ENCODE measurements at regions not wholly inside any gene's neighbourhood (a gene's known extent, or its start where the extent isn't known, plus 50 kb on each side); places are given as distances from the start of the nearest gene placed in this dataset.

DNA sequence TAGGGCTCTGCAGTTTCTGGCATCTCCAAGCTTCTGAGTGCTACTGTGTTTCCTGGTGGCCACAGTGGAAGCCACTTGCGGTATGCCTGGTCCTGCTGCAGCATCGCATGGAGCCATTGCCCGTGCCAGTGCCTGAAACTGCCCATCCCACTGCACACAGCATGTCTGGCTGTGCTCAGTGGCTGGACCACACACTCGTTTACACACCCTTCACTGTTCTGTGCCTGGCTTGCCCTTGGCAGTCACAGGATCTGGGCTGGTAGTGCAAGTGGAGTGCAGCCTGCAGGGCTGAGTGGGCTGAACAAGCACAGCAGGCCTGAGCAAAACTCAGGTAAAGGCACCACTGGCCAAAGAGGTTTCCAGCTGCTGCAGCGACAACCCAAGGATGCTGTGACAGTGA, 600.0 kb downstream of the SI start:
- Histone ChIP-seq H3K27me3 (ENCODE audit: insufficient read depth, low read depth) (no peaks in the 10 kb centered on the region), H2AFZ (ENCODE audit: low read depth) (no peak overlapping the region), H3K4me3 (IDR thresholded peaks at IDR 0.05; ENCODE audit: insufficient read depth, low read depth, low read length) (no peak overlapping the region), H3K79me2 (ENCODE audit: insufficient read depth, low read depth) (no peaks in the 10 kb centered on the region), H3K4me1 (ENCODE audit: low read depth, poor library complexity, severe bottlenecking) (no peaks in the 10 kb centered on the region), H3K4me2 (no peak overlapping the region), H4K20me1 (ENCODE audit: insufficient read depth) (no peaks in the 10 kb centered on the region), H3K36me3 (ENCODE audit: insufficient read depth) (no peaks in the 10 kb centered on the region), H3K27ac (no peak overlapping the region), H3K9ac (no peak overlapping the region)
- TF ChIP-seq, protein P1, sequence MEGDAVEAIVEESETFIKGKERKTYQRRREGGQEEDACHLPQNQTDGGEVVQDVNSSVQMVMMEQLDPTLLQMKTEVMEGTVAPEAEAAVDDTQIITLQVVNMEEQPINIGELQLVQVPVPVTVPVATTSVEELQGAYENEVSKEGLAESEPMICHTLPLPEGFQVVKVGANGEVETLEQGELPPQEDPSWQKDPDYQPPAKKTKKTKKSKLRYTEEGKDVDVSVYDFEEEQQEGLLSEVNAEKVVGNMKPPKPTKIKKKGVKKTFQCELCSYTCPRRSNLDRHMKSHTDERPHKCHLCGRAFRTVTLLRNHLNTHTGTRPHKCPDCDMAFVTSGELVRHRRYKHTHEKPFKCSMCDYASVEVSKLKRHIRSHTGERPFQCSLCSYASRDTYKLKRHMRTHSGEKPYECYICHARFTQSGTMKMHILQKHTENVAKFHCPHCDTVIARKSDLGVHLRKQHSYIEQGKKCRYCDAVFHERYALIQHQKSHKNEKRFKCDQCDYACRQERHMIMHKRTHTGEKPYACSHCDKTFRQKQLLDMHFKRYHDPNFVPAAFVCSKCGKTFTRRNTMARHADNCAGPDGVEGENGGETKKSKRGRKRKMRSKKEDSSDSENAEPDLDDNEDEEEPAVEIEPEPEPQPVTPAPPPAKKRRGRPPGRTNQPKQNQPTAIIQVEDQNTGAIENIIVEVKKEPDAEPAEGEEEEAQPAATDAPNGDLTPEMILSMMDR (conservative IDR thresholded peaks at IDR 0.05; ENCODE audit: low read depth, low read length): no peak

DNA sequence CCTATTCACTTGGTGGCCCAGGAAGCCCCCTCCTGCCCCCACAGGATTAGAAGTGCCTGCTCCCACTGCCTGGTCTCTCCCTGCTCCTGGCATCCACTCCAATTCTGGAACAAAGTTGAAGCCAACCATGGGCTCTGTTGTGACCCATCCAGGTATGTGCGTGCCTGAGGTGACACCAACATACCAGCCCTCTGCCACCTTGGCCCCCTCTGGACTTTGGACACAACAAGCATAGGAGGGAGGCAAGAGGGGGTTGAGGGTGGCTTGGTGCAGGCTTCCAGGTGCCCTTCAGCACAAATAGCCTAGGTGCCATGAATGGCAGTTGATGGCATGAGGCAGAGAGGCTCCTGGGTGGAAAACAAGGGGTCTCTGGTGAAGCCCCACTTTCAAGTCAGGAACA, 600.9 kb downstream of the SI start:
- no peaks in the 10 kb centered on the region for H3K79me2 ChIP-seq (ENCODE audit: insufficient read depth, low read depth)
- H3K4me1 ChIP-seq (ENCODE audit: low read depth, poor library complexity, severe bottlenecking): no peaks in the 10 kb centered on the region
- TF ChIP-seq, protein P1 (conservative IDR thresholded peaks at IDR 0.05; ENCODE audit: low read depth, low read length): no peak
- H3K36me3 ChIP-seq (ENCODE audit: insufficient read depth): no peaks in the 10 kb centered on the region
- no peaks in the 10 kb centered on the region for H4K20me1 ChIP-seq (ENCODE audit: insufficient read depth)
- no peak overlapping the region for H3K4me3 ChIP-seq (IDR thresholded peaks at IDR 0.05; ENCODE audit: insufficient read depth, low read depth, low read length)
- no peak overlapping the region for H3K4me2 ChIP-seq
- no peak overlapping the region for H3K27ac ChIP-seq
- H3K9ac ChIP-seq: no peak overlapping the region
- no peaks in the 10 kb centered on the region for H3K27me3 ChIP-seq (ENCODE audit: insufficient read depth, low read depth)
- no peak overlapping the region for H2AFZ ChIP-seq (ENCODE audit: low read depth)

DNA sequence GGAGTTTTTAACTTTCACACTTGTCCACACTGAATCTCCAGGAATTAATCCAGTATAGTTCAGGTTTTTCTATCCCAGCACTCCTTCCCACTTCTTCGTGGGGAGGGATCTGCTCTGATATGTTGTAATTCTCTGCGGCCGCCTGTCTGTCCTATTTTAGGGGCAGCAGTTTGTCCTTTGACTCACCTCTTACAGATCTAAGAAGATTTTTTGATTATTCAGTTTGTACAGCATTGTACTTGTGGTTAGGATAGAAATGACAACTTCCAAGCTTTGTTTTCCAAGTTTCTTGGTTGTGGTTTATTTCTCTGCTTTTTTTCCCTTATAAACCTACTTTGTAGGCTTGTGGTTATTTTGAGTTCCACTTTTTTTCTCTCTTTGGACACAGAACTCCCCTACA, 601.7 kb downstream of the SI start:
- Histone ChIP-seq H3K79me2 (ENCODE audit: insufficient read depth, low read depth) (no peaks in the 10 kb centered on the region), H4K20me1 (ENCODE audit: insufficient read depth) (no peaks in the 10 kb centered on the region), H3K27me3 (ENCODE audit: insufficient read depth, low read depth) (no peaks in the 10 kb centered on the region), H3K36me3 (ENCODE audit: insufficient read depth) (no peaks in the 10 kb centered on the region), H3K4me1 (ENCODE audit: low read depth, poor library complexity, severe bottlenecking) (no peaks in the 10 kb centered on the region), H2AFZ (ENCODE audit: low read depth) (no peak overlapping the region), H3K27ac (no peak overlapping the region), H3K4me3 (IDR thresholded peaks at IDR 0.05; ENCODE audit: insufficient read depth, low read depth, low read length) (no peak overlapping the region), H3K4me2 (no peak overlapping the region), H3K9ac (no peak overlapping the region)
- TF ChIP-seq, protein P1 (conservative IDR thresholded peaks at IDR 0.05; ENCODE audit: low read depth, low read length): no peak

DNA sequence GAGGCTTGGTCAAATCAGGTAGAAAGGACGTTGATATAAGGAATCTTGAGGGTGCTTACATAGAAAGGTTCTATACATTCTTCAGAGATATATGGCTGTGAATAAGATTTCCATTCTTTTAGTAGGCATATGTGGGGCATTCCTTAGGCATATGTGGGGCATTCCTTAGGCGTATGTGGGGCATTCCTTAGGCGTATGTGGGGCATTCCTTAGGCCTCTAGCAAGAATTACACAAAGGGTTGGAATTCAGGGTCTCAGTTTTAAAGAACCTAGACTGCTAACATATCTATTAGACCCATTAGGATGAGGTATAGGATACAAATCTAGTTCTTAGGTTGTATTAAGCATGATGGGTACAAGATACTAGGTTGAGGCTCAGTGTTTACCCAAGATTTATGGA, 607.8 kb downstream of the SI start:
- TF ChIP-seq, protein P1 (conservative IDR thresholded peaks at IDR 0.05; ENCODE audit: low read depth, low read length): no peak
- Histone ChIP-seq H3K27ac (no peak overlapping the region), H3K4me2 (no peak overlapping the region), H3K9ac (no peak overlapping the region), H4K20me1 (ENCODE audit: insufficient read depth) (no peaks in the 10 kb centered on the region), H3K4me1 (ENCODE audit: low read depth, poor library complexity, severe bottlenecking) (no peaks in the 10 kb centered on the region), H2AFZ (ENCODE audit: low read depth) (no peak overlapping the region), H3K27me3 (ENCODE audit: insufficient read depth, low read depth) (no peaks in the 10 kb centered on the region), H3K4me3 (IDR thresholded peaks at IDR 0.05; ENCODE audit: insufficient read depth, low read depth, low read length) (no peak overlapping the region), H3K36me3 (ENCODE audit: insufficient read depth) (no peaks in the 10 kb centered on the region), H3K79me2 (ENCODE audit: insufficient read depth, low read depth) (no peaks in the 10 kb centered on the region)

DNA sequence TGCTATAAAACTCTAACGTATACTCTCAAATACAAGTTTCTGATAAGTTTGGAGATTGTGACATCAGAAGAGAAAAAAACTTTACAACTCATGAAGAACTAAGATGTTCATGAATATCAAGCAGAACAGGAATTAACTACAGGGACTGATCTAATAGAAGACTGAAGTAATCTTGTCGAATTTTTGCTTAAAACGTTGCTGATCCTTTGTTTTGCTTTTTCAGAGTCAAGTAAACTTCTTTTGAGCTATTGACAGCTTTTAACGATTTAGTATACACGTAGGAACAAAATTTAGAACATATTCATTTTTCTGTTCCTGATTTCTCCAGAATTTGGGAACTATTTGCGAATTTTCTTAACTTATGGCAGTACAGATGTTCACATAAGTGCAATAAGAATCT, 610.2 kb downstream of the SI start:
- H3K27ac ChIP-seq: no peak overlapping the region

More for the DNA sequence above, 610.2 kb downstream of the SI start:
- Histone ChIP-seq H3K9ac (no peak overlapping the region), H2AFZ (ENCODE audit: low read depth) (no peak overlapping the region), H3K36me3 (ENCODE audit: insufficient read depth) (no peaks in the 10 kb centered on the region), H3K4me3 (IDR thresholded peaks at IDR 0.05; ENCODE audit: insufficient read depth, low read depth, low read length) (no peak overlapping the region), H3K27me3 (ENCODE audit: insufficient read depth, low read depth) (no peaks in the 10 kb centered on the region), H3K79me2 (ENCODE audit: insufficient read depth, low read depth) (no peaks in the 10 kb centered on the region), H3K4me1 (ENCODE audit: low read depth, poor library complexity, severe bottlenecking) (no peaks in the 10 kb centered on the region), H3K4me2 (no peak overlapping the region), H4K20me1 (ENCODE audit: insufficient read depth) (no peaks in the 10 kb centered on the region)
- TF ChIP-seq, protein P1 (conservative IDR thresholded peaks at IDR 0.05; ENCODE audit: low read depth, low read length): no peak

All from KMS-11 (cell line).